ENCODE measurements at regions not wholly inside any gene's neighbourhood (a gene's known extent, or its start where the extent isn't known, plus 50 kb on each side); places are given as distances from the start of the nearest gene placed in this dataset.

GRCh38 chr1:189438808-189439207 lies 1038.9 kb downstream of the BRINP3 start:
- no peak for ATAC-seq
- no peak for TF ChIP-seq ZNF565 (CRISPR knock-in tag; conservative IDR thresholded peaks at IDR 0.05; ENCODE audit: low read depth)
- TF ChIP-seq TSHZ2 (CRISPR knock-in tag; IDR thresholded peaks at IDR 0.05): no peak
- TF ChIP-seq TCF4 (CRISPR knock-in tag; IDR thresholded peaks at IDR 0.05; ENCODE audit: borderline replicate concordance): no peak
- TF ChIP-seq RARB (CRISPR knock-in tag; IDR thresholded peaks at IDR 0.05): no peak
- no peak for TF ChIP-seq BACH2 (CRISPR knock-in tag; IDR thresholded peaks at IDR 0.05; ENCODE audit: borderline replicate concordance)
- TF ChIP-seq ARNTL (CRISPR knock-in tag; IDR thresholded peaks at IDR 0.05; ENCODE audit: borderline replicate concordance, low read depth): no peak
- TF ChIP-seq TOX (CRISPR knock-in tag; IDR thresholded peaks at IDR 0.05; ENCODE audit: borderline replicate concordance): no peak
- TF ChIP-seq ZNF8 (CRISPR knock-in tag; IDR thresholded peaks at IDR 0.05): no peak

- TF ChIP-seq GLIS3 (CRISPR knock-in tag; IDR thresholded peaks at IDR 0.05) (no peak), CSRNP3 (CRISPR knock-in tag; IDR thresholded peaks at IDR 0.05) (no peak), CSDC2 (CRISPR knock-in tag; IDR thresholded peaks at IDR 0.05) (no peak), ZNF70 (CRISPR knock-in tag; IDR thresholded peaks at IDR 0.05) (no peak), TSHZ2 (CRISPR knock-in tag; IDR thresholded peaks at IDR 0.05) (no peak), SNAI2 (CRISPR knock-in tag; IDR thresholded peaks at IDR 0.05) (no peak), ZFP3 (CRISPR knock-in tag; IDR thresholded peaks at IDR 0.05) (no peak), POU6F1 (CRISPR knock-in tag; IDR thresholded peaks at IDR 0.05; ENCODE audit: borderline replicate concordance, low read depth) (no peak), CREB5 (CRISPR knock-in tag; IDR thresholded peaks at IDR 0.05; ENCODE audit: low read depth) (no peak), ISL1 (CRISPR knock-in tag; IDR thresholded peaks at IDR 0.05) (no peak), PPARA (CRISPR knock-in tag; IDR thresholded peaks at IDR 0.05; ENCODE audit: borderline replicate concordance) (no peak), PATZ1 (CRISPR knock-in tag; IDR thresholded peaks at IDR 0.05; ENCODE audit: borderline replicate concordance) (no peak), BACH2 (CRISPR knock-in tag; IDR thresholded peaks at IDR 0.05; ENCODE audit: borderline replicate concordance) (no peak), OSR1 (CRISPR knock-in tag; IDR thresholded peaks at IDR 0.05) (no peak), TOX (CRISPR knock-in tag; IDR thresholded peaks at IDR 0.05; ENCODE audit: borderline replicate concordance) (no peak), ZNF565 (CRISPR knock-in tag; conservative IDR thresholded peaks at IDR 0.05; ENCODE audit: low read depth) (no peak), ZC3H10 (CRISPR knock-in tag; IDR thresholded peaks at IDR 0.05) (no peak), TCF4 (CRISPR knock-in tag; IDR thresholded peaks at IDR 0.05; ENCODE audit: borderline replicate concordance) (no peak), RARB (CRISPR knock-in tag; IDR thresholded peaks at IDR 0.05) (no peak), ARNTL (CRISPR knock-in tag; IDR thresholded peaks at IDR 0.05; ENCODE audit: borderline replicate concordance, low read depth) (no peak)
- no peak for ATAC-seq
These were observed 1014.5 kb downstream of the BRINP3 start for GRCh38 chr1:189463166-189463565.

Data from SK-N-SH treated with all-trans-retinoic acid at 6 μM for 48 hours (cell line).